Activated CD8-positive, alpha-beta T cell treated with anti-CD3 and anti-CD28 coated beads for 36 hours (primary cell): ENCODE measurements at regions not wholly inside any gene's neighbourhood (a gene's known extent, or its start where the extent isn't known, plus 50 kb on each side); places are given as distances from the start of the nearest gene placed in this dataset.
A peak's percentile ranks its signal among the peaks of the same experiment; 100 is the strongest.

Experiments used
- ATAC-seq: fragments of 200-7000 bp; cut with Tn5 transposase; one replicate; pipeline ENCODE4 v1.10.0; 2021; ENCODE audit warnings: mild to moderate bottlenecking, moderate library complexity
- CTCF ChIA-PET: fragments of 350-600 bp; sonication (Branson Sonifier 250); formaldehyde crosslinking; loops from one replicate; lab custom pipeline; 2021; ENCODE audit warnings: antibody characterized with exemption; lab: Charles Lee
- POLR2A ChIA-PET: fragments of 350-600 bp; sonication (Branson Sonifier 250); formaldehyde crosslinking; loops from one replicate; lab custom pipeline; 2021; ENCODE audit warnings: antibody characterized with exemption; lab: Charles Lee
- DNase-seq: peaks from one replicate; pipeline ENCODE4 v3.0.0-alpha.2; 2020
- H3K27ac Mint-ChIP-seq: one replicate; pipeline ENCODE4 v1.8.0; 2021; ENCODE audit warnings: mild to moderate bottlenecking, mixed read lengths
- H3K27me3 Mint-ChIP-seq: one replicate; pipeline ENCODE4 v1.8.0; 2021; ENCODE audit warnings: mixed read lengths
- H3K36me3 Mint-ChIP-seq: one replicate; pipeline ENCODE4 v1.8.0; 2021; ENCODE audit warnings: low read depth, mixed read lengths
- H3K4me1 Mint-ChIP-seq: one replicate; pipeline ENCODE4 v1.8.0; 2021; ENCODE audit warnings: low read depth, mixed read lengths
- H3K4me3 Mint-ChIP-seq: one replicate; pipeline ENCODE4 v1.8.0; 2021; ENCODE audit warnings: mild to moderate bottlenecking, moderate library complexity, mixed read lengths
- H3K9me3 Mint-ChIP-seq: one replicate; pipeline ENCODE4 v1.8.0; 2021; ENCODE audit warnings: mixed read lengths
- CTCF ChIP-seq: fragments of 200-600 bp; IDR thresholded peaks from one replicate; pipeline ENCODE4 v1.8.0; 2022; ENCODE audit warnings: antibody characterized with exemption, mild to moderate bottlenecking
- intact Hi-C: fragments of 100-400 bp; cut with micrococcal nuclease; formaldehyde crosslinking; loops from one replicate; pipeline ENCODE4 v1.10.0; 2022

DNA sequence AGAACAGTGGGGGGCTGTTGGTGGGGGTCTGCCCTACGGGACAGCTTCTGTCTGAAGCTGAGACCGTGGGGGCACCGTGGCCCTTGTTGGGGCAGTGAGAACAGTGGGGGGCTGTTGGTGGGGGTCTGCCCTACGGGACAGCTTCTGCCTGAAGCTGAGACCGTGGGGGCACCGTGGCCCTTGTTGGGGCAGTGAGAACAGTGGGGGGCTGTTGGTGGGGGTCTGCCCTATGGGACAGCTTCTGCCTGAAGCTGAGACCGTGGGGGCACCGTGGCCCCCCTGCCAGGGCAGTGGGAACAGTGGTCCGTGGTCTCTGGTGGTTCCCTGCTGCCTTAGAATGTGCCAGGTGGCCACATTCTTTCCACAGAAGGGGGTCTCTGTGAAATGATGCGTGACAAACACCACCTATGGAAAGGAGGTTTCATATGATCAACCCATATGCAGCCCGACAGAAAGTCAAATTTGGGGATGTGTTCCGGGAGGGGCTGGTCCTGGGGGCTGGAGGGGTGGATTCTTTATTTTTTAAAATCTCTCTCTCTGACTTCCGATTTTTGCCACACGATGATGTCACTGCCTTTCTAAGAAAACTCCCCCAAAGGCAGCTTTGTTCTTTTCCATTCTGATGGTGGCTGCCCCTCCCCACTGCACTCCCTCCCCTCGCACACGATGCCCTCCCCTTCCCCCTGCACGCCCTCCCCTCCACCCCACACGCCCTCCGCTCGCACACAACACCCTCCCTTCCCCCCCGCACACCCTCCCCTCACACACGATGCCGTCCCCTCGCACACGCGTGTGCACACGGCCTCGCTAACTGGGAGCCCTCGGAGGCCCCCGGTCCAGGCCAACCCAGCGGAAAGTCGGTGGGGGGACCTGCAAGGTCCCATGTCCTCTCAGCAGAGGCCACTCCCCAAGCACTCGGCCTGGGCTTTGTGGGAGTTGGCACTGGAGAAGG, 1186.5 kb downstream of the BRD1 start:
- peaks cover 8% of the 10 kb centered on the region for H3K4me1 Mint-ChIP-seq
- TF ChIP-seq CTCF: no peak
- CTCF ChIA-PET: no interaction called here
- ATAC-seq (peak; percentile 42), DNase-seq (peak; percentile 28)
- H3K27me3 Mint-ChIP-seq: no peaks in the 10 kb centered on the region
- no peaks in the 10 kb centered on the region for H3K9me3 Mint-ChIP-seq
- no peak overlapping the region for H3K4me3 Mint-ChIP-seq
- POLR2A ChIA-PET: no interaction called here
- H3K27ac Mint-ChIP-seq: no peak overlapping the region
- intact Hi-C loops: no loop called here
- no peaks in the 10 kb centered on the region for H3K36me3 Mint-ChIP-seq

DNA sequence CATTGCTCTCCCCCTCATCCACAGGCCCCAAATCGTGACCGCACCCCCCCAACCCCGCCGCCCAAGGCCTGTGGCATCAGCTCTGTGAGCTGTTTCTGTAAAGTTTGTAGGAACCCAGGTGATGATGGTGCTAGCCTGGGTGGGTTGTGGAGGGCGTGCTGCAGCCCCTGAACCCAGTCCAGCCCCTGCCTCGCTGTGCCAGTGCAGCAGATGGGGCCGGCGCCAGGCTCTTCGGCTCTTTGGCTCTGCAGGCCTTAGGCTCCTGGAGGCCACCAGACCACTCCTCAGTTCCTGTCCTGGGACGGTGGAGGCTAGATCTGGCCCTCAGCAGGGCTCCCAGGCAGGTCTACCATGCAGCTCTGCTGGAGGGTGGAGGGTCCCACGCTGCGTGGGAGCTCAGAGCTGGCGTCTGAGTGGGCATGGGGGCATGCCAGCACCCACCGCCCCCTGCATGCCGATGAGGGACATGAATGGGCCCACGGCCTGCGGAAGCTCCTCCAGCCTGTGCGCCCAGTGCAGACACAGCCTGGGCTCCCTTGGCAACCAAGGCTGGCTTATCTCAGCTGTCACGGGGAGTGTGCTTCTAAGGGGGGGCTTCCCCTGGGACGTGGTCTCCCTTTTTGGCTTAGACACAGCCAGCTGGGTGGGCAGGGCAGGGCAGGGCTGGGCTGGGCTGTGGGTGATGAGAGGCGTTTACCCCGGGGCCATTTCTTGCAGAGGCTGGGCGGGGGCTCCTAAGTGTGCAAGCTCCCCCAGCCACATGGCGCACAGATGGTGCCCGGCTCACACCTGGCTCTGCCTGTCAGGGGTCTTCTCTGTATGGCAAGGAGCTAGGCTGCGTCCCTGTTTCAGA, 1187.6 kb downstream of the BRD1 start:
- ATAC-seq: no peak
- H3K4me1 Mint-ChIP-seq: peaks cover 16% of the 10 kb centered on the region
- H3K27ac Mint-ChIP-seq: no peak overlapping the region
- DNase-seq: no peak
- H3K27me3 Mint-ChIP-seq: no peaks in the 10 kb centered on the region
- POLR2A ChIA-PET: no interaction called here
- no peaks in the 10 kb centered on the region for H3K36me3 Mint-ChIP-seq
- intact Hi-C loops: no loop called here
- CTCF ChIA-PET: no interaction called here
- no peaks in the 10 kb centered on the region for H3K9me3 Mint-ChIP-seq
- no peak overlapping the region for H3K4me3 Mint-ChIP-seq
- TF ChIP-seq CTCF: no peak

DNA sequence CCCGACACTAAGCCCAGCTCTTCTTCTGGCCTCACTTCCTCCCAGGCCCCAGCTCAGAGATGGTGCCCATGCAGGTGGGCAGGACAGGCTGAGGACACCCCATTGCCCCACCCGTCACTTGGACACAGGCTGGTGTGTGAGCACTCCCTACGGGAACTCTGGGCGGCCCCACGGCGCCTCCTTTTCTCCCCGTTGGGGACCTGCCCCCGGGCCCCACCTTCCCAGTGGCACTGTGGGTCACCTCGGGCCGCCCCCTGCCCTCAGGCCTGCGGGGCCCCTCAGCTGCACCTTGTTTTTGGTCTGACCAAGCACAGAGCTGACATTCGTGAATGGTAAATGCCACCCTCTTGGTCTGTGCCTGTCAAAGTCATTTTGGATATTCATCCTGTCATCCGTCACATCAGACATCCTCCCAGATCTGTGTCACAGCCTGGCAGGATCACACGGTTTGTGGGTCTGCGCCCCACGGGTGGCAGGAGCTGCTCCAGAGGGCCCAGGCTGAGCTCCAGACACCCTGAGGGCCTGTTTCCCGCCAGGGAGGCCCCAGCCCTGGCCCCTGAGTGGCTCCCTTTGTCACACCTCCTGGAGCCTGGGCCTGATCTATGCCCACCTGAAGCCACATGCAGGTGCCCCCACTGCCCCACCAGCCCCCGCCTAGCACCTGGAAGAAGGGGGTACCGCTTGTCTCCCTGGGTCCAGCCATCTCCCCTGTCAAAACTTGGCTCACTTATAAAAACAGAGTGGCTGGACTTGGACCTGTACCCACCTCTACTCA, 1188.5 kb downstream of the BRD1 start:
- DNase-seq: no peak
- Mint-ChIP-seq H3K27me3 (no peaks in the 10 kb centered on the region), H3K27ac (no peak overlapping the region), H3K4me1 (peaks cover 16% of the 10 kb centered on the region), H3K36me3 (no peaks in the 10 kb centered on the region), H3K9me3 (no peaks in the 10 kb centered on the region), H3K4me3 (no peak overlapping the region)
- no peak for TF ChIP-seq CTCF
- ATAC-seq: no peak
- intact Hi-C loops: no loop called here
- ChIA-PET CTCF (no interaction called here), POLR2A (interaction anchor here (0.7 kb wide), 1 partner anchor 17 kb away, joined by 3 read pairs; no protein-coding TSS in a partner anchor)

DNA sequence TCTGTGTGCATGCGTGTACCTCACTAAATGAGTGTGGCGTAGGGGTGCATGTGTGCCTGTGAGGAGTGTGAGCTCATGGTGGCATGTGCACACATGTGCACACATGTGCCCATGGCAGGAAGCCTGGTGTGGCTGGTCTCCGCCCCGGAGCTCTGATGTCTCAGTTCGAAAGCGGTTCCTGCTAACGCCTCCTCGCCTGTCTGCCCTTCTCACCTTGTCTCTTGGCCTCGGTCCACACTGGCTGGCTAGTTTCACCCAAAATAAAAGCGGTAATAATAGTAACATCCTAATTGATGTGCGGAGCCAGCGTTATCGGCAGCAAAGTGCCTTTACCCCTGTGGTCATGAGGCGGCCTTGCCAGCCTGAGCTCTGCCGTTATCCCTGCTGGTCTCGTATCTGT, 1190.4 kb downstream of the BRD1 start:
- Mint-ChIP-seq H3K27me3 (no peaks in the 10 kb centered on the region), H3K36me3 (no peaks in the 10 kb centered on the region), H3K4me1 (peaks cover 13% of the 10 kb centered on the region), H3K9me3 (no peaks in the 10 kb centered on the region), H3K27ac (no peak overlapping the region), H3K4me3 (no peak overlapping the region)
- no peak for ATAC-seq
- ChIA-PET CTCF (no interaction called here), POLR2A (no interaction called here)
- DNase-seq: no peak
- TF ChIP-seq CTCF: no peak
- intact Hi-C loops: no loop called here
